RWPE2 (cell line): ENCODE measurements at regions not wholly inside any gene's neighbourhood (a gene's known extent, or its start where the extent isn't known, plus 50 kb on each side); places are given as distances from the start of the nearest gene placed in this dataset.

Experiments used
- ATAC-seq: fragments of 200-7000 bp; cut with Tn5 transposase; 3 replicates; pipeline ENCODE4 v1.9.1; 2021; ENCODE audit warnings: low read depth
- DNase-seq: peaks from one replicate; pipeline ENCODE4 v3.0.0-alpha.2; 2020; ENCODE audit warnings: low spot score
- H3K27ac ChIP-seq: fragments of 450-650 bp; 2 replicates; pipeline ENCODE4 v1.5.1; 2017; ENCODE audit warnings: mild to moderate bottlenecking; ENCODE audit not compliant: poor library complexity, severe bottlenecking
- H3K27me3 ChIP-seq: fragments of 250-450 bp; sonication (Bioruptor Pico); 2 replicates; pipeline ENCODE4 v1.5.1; 2021; ENCODE audit warnings: mild to moderate bottlenecking, moderate library complexity; ENCODE audit not compliant: insufficient read depth, poor library complexity, severe bottlenecking
- H3K36me3 ChIP-seq: fragments of 250-450 bp; sonication (Bioruptor Pico); 2 replicates; pipeline ENCODE4 v1.5.1; 2020; ENCODE audit warnings: low read depth, mild to moderate bottlenecking, moderate library complexity
- H3K4me1 ChIP-seq: fragments of 250-450 bp; sonication (Bioruptor Pico); 2 replicates; pipeline ENCODE4 v1.5.1; 2021; ENCODE audit warnings: mild to moderate bottlenecking, moderate library complexity; ENCODE audit not compliant: insufficient read depth, poor library complexity, severe bottlenecking
- H3K4me3 ChIP-seq: fragments of 250-450 bp; sonication (Bioruptor Pico); 2 replicates; pipeline ENCODE4 v1.5.1; 2021; ENCODE audit warnings: mild to moderate bottlenecking, moderate library complexity; ENCODE audit not compliant: severe bottlenecking
- H3K9me3 ChIP-seq: fragments of 250-450 bp; sonication (Bioruptor Pico); 2 replicates; pipeline ENCODE4 v1.5.1; 2021; ENCODE audit warnings: mild to moderate bottlenecking, moderate library complexity; ENCODE audit not compliant: severe bottlenecking
- TF ChIP-seq, protein P1 (sequence below): fragments of 450-650 bp; IDR thresholded peaks from one replicate; pipeline ENCODE4 v1.5.1; 2017; ENCODE audit warnings: mild to moderate bottlenecking, moderate library complexity; ENCODE audit not compliant: poor library complexity, severe bottlenecking

DNA sequence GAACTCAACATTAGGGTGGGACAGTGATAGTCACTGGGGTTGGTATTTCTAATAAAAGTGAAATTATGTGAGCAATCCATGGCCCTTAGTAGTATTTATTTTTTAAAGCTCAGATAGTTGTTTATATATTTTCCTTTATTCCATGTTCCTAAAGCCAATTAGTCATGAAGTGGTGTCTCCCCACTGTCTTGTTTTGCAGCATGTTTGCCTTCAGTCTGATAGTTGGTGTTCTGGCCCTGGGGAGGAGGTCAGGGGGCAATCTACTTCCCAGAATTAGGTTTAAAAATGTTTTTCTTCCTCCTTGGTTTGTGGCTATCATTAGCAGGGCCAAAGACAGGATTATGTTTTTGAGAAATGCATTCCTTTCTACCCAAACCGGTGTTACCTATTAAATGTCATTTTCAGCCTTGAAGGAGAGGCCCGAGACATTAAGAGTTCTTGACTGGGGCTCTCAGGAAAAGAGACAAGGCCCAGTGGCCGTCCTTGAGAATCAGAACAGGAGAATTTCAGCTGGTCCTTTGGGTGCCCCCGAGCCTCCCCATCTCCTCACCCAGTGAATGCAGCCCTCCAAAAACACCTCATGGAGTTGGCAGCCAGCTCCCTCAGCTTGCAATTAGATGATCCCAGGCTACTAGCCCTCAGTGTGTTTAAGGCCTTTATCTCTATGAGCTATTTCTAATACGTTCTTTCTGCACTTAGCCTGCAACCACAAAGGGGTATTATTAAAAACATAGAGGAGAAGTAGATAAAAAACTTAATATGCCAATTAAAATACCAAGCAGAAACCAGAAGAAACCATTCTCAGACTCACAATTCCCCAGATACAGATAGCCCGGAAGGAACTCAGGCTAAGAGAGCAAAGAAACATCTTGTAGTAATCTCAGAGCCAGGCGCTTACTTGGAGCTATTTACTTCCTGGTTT is 71.3 kb upstream of the NGF start:
- DNase-seq (no peak), ATAC-seq (no peak)
- no peak overlapping the region for H3K27ac ChIP-seq

DNA sequence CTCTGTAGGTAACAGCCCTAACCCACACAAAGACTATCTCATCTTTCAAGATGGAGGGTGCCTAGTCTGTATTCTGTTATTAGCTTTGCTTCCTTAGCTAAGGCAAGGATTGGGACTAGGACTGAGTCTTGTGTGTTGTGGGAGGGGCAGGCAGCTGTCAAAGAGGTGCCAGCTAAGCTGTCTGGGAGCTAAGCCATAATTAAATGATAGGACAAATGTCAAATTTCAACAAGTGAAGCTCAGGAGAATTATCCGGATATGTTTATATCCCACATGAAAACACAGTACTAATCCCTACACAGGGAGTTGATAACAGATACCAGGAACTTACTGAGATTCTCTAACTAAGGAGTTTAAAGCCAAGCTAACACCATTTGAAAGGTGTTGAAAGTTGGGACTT is 70.5 kb upstream of the NGF start:
- Histone ChIP-seq H3K4me3 (no peak overlapping the region), H3K4me1 (peaks cover 7% of the 10 kb centered on the region), H3K9me3 (no peaks in the 10 kb centered on the region), H3K27ac (no peak overlapping the region), H3K36me3 (no peaks in the 10 kb centered on the region), H3K27me3 (no peaks in the 10 kb centered on the region)
- DNase-seq (no peak), ATAC-seq (no peak)
- TF ChIP-seq, protein P1, sequence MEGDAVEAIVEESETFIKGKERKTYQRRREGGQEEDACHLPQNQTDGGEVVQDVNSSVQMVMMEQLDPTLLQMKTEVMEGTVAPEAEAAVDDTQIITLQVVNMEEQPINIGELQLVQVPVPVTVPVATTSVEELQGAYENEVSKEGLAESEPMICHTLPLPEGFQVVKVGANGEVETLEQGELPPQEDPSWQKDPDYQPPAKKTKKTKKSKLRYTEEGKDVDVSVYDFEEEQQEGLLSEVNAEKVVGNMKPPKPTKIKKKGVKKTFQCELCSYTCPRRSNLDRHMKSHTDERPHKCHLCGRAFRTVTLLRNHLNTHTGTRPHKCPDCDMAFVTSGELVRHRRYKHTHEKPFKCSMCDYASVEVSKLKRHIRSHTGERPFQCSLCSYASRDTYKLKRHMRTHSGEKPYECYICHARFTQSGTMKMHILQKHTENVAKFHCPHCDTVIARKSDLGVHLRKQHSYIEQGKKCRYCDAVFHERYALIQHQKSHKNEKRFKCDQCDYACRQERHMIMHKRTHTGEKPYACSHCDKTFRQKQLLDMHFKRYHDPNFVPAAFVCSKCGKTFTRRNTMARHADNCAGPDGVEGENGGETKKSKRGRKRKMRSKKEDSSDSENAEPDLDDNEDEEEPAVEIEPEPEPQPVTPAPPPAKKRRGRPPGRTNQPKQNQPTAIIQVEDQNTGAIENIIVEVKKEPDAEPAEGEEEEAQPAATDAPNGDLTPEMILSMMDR: no peak

More for the DNA sequence above, 71.3 kb upstream of the NGF start:
- Histone ChIP-seq H3K36me3 (no peaks in the 10 kb centered on the region), H3K27me3 (no peaks in the 10 kb centered on the region), H3K4me3 (no peak overlapping the region), H3K4me1 (peaks cover 7% of the 10 kb centered on the region), H3K9me3 (no peaks in the 10 kb centered on the region)
- TF ChIP-seq, protein P1: no peak

DNA sequence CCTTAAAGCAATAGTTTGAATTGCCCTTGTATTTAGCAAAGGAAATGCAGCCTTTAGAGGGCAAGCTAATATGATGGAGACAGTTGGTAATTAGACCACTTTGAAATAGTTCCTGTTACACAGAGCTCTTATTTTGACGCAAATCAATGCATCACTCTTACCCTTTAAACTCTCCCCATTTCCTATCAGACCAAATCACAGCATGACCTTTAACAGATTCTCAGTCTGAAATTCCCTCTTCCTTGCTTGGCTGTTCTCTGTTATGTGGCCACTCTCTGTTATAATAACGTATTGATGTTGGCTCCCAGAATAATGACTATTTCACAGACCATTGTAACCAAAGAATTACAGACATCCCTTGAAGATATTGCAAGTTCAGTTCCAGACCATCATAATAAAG is 66.9 kb upstream of the NGF start:
- H3K36me3 ChIP-seq: no peaks in the 10 kb centered on the region
- no peak overlapping the region for H3K4me3 ChIP-seq
- ATAC-seq: no peak
- TF ChIP-seq, protein P1: no peak
- DNase-seq: no peak
- no peaks in the 10 kb centered on the region for H3K27me3 ChIP-seq
- no peaks in the 10 kb centered on the region for H3K9me3 ChIP-seq
- H3K27ac ChIP-seq: no peak overlapping the region
- H3K4me1 ChIP-seq: peaks cover 9% of the 10 kb centered on the region

DNA sequence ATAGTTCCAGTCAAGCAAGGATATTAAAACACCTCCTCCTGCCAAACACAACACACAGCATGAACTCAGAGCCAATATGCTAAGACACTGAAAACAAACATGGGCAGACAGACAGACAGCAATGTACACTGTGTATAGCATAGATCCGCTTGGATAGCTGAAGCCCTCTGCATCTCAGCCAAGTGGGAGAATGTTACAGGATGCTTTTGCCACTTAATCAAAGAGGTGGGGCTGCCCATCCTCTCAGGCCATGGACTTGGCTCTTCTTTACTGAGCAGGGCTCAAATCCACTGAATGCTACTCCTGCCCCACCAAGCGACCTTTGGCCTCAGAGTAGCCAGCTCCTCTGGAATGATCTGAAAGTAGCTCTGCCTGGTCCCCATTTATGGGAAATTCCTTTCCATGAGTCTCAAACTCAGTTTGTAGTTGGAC is 64.7 kb upstream of the NGF start:
- H3K27ac ChIP-seq: no peak overlapping the region
- TF ChIP-seq, protein P1: no peak
- no peaks in the 10 kb centered on the region for H3K27me3 ChIP-seq
- H3K36me3 ChIP-seq: no peaks in the 10 kb centered on the region
- no peaks in the 10 kb centered on the region for H3K9me3 ChIP-seq
- peaks cover 9% of the 10 kb centered on the region for H3K4me1 ChIP-seq
- DNase-seq (no peak), ATAC-seq (no peak)
- no peak overlapping the region for H3K4me3 ChIP-seq

DNA sequence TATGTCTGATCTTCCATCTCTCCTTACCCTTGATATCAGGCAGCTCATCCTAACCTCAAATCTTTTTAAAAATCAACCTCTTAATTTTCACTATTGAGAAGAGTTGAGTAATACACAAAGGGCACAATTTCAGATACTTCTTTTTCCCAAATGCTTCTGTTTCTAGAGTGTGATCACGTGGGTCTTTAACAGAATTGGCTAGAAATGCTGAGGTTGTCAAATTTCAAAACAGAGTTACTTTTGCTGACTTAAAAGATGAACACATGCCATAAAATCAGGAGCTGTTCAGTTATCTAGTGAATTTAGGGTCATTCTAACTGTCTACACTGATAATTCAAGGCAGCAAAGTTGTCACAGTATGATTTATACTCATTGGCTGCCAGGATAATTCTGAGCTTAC is 63.6 kb upstream of the NGF start:
- H3K27ac ChIP-seq: no peak overlapping the region
- TF ChIP-seq, protein P1: no peak
- ATAC-seq (no peak), DNase-seq (no peak)
- no peaks in the 10 kb centered on the region for H3K9me3 ChIP-seq
- no peaks in the 10 kb centered on the region for H3K36me3 ChIP-seq
- H3K4me1 ChIP-seq: peaks cover 9% of the 10 kb centered on the region
- H3K27me3 ChIP-seq: no peaks in the 10 kb centered on the region
- no peak overlapping the region for H3K4me3 ChIP-seq
